GM11168 (cell line): ENCODE measurements at regions not wholly inside any gene's neighbourhood (a gene's known extent, or its start where the extent isn't known, plus 50 kb on each side); places are given as distances from the start of the nearest gene placed in this dataset.
"Not testable (repeated sequence)": the region's sequence is repeated elsewhere in the genome, so short reads cannot be mapped to it uniquely, and the experiment has no call there.

Experiments
- in situ Hi-C: fragments of 300-500 bp; cut with MboI; formaldehyde crosslinking; loops from one replicate; pipeline ENCODE4 v1.12.0; 2022; ENCODE audit warnings: low sequenced_read_pairs; ENCODE audit not compliant: unreplicated experiment

- in situ Hi-C loops, result no loop called here
Observed at GRCh38 chr7:86592185-86592584, 51.5 kb upstream of the GRM3 start.

- in situ Hi-C loops, result no loop called here
Observed at GRCh38 chr7:86574006-86574405, 69.7 kb upstream of the GRM3 start.

GRCh38 chr7:86558680-86559501, 84.8 kb upstream of the GRM3 start:
- in situ Hi-C loops, result no loop called here

GRCh38 chr7:86534641-86535040, 109.1 kb upstream of the GRM3 start:
- in situ Hi-C loops, result no loop called here

- in situ Hi-C loops, result no loop called here
Observed at GRCh38 chr7:86504229-86504628, 139.5 kb upstream of the GRM3 start.

GRCh38 chr7:86499986-86500385, 143.7 kb upstream of the GRM3 start:
- in situ Hi-C loops, result no loop called here

GRCh38 chr7:86485827-86486226, 157.9 kb upstream of the GRM3 start:
- in situ Hi-C loops, result no loop called here

- in situ Hi-C loops, result no loop called here
Observed at GRCh38 chr7:86479144-86479543, 164.6 kb upstream of the GRM3 start.

- in situ Hi-C loops, result no loop called here
Observed at GRCh38 chr7:86477343-86477935, 166.3 kb upstream of the GRM3 start.

GRCh38 chr7:86470763-86471162, 172.9 kb upstream of the GRM3 start:
- in situ Hi-C loops, result loop anchor here (25.0 kb wide), 1 partner anchor 583 kb away; no protein-coding TSS in a partner anchor

GRCh38 chr7:86469680-86470295, 173.9 kb upstream of the GRM3 start:
- in situ Hi-C loops, result loop anchor here (25.0 kb wide), 1 partner anchor 582 kb away; no protein-coding TSS in a partner anchor

- in situ Hi-C loops, result loop anchor here (25.0 kb wide), 1 partner anchor 567 kb away; no protein-coding TSS in a partner anchor
Observed at GRCh38 chr7:86454753-86455152, 189.0 kb upstream of the GRM3 start.

- in situ Hi-C loops, result loop anchor here (25.0 kb wide), 1 partner anchor 566 kb away; no protein-coding TSS in a partner anchor
Observed at GRCh38 chr7:86453454-86453853, 190.3 kb upstream of the GRM3 start.

- in situ Hi-C loops, result no loop called here
Observed at GRCh38 chr7:86448856-86449255, 194.9 kb upstream of the GRM3 start.

- in situ Hi-C loops, result no loop called here
Observed at GRCh38 chr7:86445285-86445684, 198.4 kb upstream of the GRM3 start.

- in situ Hi-C loops, result no loop called here
Observed at GRCh38 chr7:86444245-86444644, 199.5 kb upstream of the GRM3 start.

GRCh38 chr7:86440420-86440819, 203.3 kb upstream of the GRM3 start:
- in situ Hi-C loops, result not testable (repeated sequence)

- in situ Hi-C loops, result no loop called here
Observed at GRCh38 chr7:86437951-86438450, 205.7 kb upstream of the GRM3 start.

GRCh38 chr7:86431761-86432160, 211.9 kb upstream of the GRM3 start:
- in situ Hi-C loops, result no loop called here

GRCh38 chr7:86411814-86412213, 231.9 kb upstream of the GRM3 start:
- in situ Hi-C loops, result no loop called here

GRCh38 chr7:86407291-86407690, 236.4 kb upstream of the GRM3 start:
- in situ Hi-C loops, result no loop called here
